EL (cell line): ENCODE measurements at regions not wholly inside any gene's neighbourhood (a gene's known extent, or its start where the extent isn't known, plus 50 kb on each side); places are given as distances from the start of the nearest gene placed in this dataset.

Experiments used
- DNase-seq: peaks from one replicate; pipeline ENCODE4 v3.0.0-alpha.2; 2016

GRCh38 chr18:30298769-30299168 lies 743.8 kb downstream of the DSC3 start:
- DNase-seq, result no peak

GRCh38 chr18:30288662-30289414 lies 753.7 kb downstream of the DSC3 start:
- DNase-seq, result no peak

GRCh38 chr18:30280861-30281470 lies 761.6 kb downstream of the DSC3 start:
- peak; percentile 45 for DNase-seq

DNA sequence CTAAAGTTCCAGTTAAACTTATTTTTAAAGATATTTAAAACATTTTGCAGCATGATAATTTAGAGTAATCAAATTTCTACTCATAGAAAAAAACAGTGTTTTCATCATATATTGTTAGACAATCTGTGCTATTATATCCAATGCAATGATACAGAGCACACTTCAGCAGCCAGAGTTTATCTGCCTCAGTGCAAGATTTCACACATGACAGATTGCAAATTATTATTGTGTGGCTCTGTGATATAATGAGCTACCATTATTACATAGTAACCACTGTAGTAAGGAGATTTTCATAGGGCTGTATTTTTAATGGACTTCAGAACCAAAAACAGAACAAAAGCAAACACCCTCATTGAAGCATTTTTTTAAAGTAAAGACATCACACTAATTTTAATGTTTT lies 762.4 kb downstream of the DSC3 start:
- no peak for DNase-seq

DNA sequence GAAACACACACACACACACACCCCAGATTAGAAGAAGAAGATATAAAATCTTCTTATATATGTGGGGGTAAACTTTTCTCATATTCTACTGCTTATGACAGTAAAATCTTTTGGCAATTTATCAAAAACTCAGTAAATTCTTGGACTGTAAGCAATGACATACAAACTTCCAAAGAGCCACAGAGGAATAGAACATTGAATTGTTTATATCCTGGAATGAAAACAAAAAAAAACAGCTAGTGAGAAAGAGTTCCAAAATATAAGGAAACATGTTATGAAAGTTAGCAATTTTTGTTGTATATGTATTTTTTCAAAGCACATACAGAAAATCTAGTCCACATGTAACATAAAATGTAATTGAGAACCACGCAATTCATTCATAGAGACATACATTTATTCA lies 764.9 kb downstream of the DSC3 start:
- DNase-seq, result no peak

GRCh38 chr18:30271716-30272115 lies 770.8 kb downstream of the DSC3 start:
- no peak for DNase-seq

- DNase-seq, result no peak
Measured at GRCh38 chr18:30265190-30265589, 777.4 kb downstream of the DSC3 start.

- DNase-seq, result no peak
Measured at GRCh38 chr18:30254331-30254730, 788.2 kb downstream of the DSC3 start.

- no peak for DNase-seq
Measured at GRCh38 chr18:30248056-30248455, 794.5 kb downstream of the DSC3 start.

DNA sequence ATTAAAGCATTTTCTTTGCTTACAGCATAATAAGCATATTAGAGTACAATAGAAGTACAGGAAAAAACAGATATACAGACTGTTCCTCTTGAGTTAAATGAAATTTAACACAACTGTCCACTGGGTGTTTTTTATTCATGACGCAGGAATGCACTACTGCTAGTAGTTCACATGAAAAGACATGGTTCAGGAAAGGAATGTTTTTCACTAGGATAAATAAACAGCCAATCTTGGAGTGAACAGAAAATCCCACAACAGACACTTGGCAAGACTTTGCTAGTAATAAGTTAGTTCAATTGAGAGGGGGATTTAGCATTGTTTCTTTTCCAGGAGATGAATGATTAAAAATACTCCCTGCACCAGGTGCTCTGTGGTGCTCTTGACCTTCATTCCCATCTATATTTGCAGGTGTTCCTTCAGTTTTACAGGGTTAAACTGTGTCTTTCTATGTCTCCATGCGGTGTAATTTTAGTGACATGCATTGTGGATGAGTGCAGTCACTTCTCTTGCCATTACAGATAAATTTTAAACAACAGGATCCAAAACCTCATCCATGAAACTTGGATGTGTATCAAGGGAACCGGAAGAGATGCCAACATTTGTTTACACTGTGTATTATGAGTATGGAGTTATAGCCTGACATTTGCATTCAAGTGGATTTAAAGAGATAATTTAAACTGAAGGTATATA lies 796.6 kb downstream of the DSC3 start:
- peak; percentile 0 for DNase-seq

DNA sequence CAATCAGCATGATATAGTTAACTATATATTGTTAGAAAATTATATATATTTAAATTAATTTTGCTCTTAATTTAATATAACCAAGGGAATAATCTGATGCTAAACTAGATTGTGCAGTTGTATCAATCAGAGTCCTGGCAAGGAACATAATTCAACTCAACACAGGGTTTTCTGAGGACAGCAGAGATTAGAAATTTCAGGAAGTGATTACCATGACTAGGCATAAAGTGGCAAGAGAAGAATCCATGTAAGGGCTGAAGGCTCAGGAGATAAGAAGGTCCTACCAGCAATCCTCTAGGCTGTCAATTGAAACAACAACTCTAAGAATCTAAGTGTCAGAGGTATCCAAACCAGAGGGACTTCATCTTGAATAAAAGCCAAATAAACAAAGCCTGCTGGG lies 807.8 kb downstream of the DSC3 start:
- DNase-seq, result no peak

DNA sequence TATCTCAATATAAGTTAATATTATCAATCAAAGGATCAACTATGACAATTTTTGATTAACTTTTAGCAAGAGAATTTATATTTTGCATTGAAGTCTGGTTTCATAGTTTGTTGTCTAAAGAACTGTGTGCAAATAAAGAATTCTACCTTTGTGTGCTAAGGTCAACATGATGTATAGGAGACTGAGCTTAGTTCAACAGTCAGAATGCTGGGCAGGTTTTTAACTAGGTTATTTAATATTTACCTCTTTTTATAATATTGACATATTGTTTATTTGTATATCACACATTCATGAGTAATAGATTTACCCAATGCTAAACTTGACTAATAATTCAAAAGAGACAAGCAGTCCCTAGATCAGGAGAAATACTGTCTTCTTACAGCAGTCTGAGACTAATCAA lies 831.4 kb downstream of the DSC3 start:
- no peak for DNase-seq

GRCh38 chr18:30208546-30208945 lies 834.0 kb downstream of the DSC3 start:
- DNase-seq, result no peak

DNA sequence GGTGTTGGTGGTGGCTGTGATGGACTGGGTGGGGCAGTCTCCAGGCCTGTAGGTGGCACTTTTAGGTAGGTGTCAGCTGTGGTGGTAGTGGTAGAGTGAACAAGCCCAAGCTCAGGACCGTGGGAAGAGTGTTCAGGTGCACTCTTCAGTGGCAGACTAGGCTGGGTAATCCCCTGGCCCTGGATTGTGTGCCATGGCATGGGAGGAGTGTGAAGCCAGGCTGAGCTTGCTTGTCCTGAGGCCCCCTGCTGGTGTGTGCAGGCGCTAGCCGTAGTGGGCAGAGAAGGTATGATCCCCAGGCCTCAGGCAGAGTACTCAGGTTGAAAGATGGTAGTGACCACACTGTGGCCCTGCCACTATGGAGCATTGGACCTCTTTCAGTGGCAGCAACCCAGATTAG lies 850.3 kb downstream of the DSC3 start:
- DNase-seq, result no peak

DNA sequence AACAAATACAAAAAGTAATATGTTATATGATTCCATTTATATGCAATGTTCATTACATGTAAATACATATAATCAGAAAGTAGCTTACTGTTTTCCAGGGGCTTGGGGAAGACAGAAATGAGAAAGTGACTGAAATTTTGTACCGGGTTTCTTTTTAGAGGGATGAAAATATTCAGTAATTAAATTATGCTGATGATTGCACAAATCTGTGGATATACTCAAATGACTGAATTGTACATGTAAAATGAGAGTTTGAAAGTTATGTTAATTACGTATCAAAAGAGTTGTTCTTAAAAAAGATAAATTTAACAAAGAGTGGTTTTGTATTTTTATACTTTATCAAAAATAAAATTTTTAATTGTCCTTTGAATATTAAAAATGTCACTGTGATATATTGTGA lies 856.3 kb downstream of the DSC3 start:
- no peak for DNase-seq

- DNase-seq, result peak; percentile 57
Measured at GRCh38 chr18:30177056-30177455, 865.5 kb downstream of the DSC3 start.

- no peak for DNase-seq
Measured at GRCh38 chr18:30175621-30176225, 866.8 kb downstream of the DSC3 start.

- DNase-seq, result no peak
Measured at GRCh38 chr18:30175061-30175574, 867.4 kb downstream of the DSC3 start.

DNA sequence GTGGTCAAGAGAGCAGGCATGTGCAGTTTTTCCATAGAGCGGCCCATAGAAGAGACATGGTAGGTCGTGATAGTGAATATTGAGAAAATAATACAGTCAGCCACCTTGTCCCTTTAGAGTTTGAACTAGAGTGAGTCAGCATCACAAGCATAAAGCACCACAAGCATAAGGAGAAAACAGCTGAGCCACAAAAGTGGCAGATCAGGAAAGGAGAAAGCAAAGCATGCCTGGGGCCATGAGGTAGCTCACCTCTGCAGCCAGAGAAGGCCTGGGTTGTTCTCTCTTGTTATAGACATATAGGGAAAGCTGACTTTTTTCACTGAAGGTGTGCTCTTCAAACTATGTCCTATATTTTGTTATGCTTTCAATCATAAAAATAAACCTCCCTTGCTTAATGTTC lies 879.0 kb downstream of the DSC3 start:
- DNase-seq, result no peak

DNA sequence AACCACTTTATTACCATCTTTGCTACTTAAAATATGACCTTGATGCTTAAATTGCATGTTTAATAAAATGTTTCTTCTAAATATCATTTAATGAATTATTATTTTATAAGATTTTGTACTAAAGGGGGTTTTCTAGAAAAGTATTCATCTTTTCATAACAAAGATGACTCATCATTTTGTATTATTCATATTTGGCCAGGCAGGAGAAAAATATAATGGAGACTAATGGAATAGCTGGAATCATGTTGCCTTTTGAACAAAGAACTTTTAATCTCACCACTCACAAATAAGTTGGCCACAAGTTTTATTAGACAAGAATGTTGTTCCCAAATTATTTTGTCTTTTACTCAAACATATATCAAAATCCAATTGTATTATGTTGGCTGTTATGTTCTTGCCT lies 882.4 kb downstream of the DSC3 start:
- no peak for DNase-seq

- DNase-seq, result no peak
Measured at GRCh38 chr18:30150586-30151250, 891.8 kb downstream of the DSC3 start.

GRCh38 chr18:30149585-30149984 lies 893.0 kb downstream of the DSC3 start:
- no peak for DNase-seq

- no peak for DNase-seq
Measured at GRCh38 chr18:30142870-30143269, 899.7 kb downstream of the DSC3 start.
